A673 (cell line): ENCODE measurements at regions not wholly inside any gene's neighbourhood (a gene's known extent, or its start where the extent isn't known, plus 50 kb on each side); places are given as distances from the start of the nearest gene placed in this dataset.

Source experiments
- BruUV-seq: library from RNA; stranded (reverse); fragments of 400-500 nt; replicated peaks from 2 replicates; lab custom pipeline; 2021; lab: Mats Ljungman, UMichigan
- CTCF ChIA-PET: fragments of 300-600 bp; sonication (Branson Sonifier 250); formaldehyde crosslinking; loops from one replicate; lab custom pipeline; 2022; ENCODE audit warnings: antibody characterized with exemption; lab: Charles Lee
- POLR2A ChIA-PET: fragments of 300-600 bp; sonication (Branson Sonifier 250); formaldehyde crosslinking; loops from one replicate; lab custom pipeline; 2022; ENCODE audit warnings: antibody characterized with exemption; ENCODE audit not compliant: low non-redundant PET; lab: Charles Lee
- DNase-seq: peaks from one replicate; pipeline ENCODE4 v3.0.0-alpha.2; 2015; ENCODE audit warnings: low spot score
- H3K27ac ChIP-seq: fragments of 200-600 bp; sonication (generic); 2 replicates; pipeline ENCODE4 v1.5.1; 2016; ENCODE audit warnings: mixed run types, low read depth, mild to moderate bottlenecking, mixed read lengths, antibody characterized with exemption, low read length; ENCODE audit not compliant: poor library complexity, severe bottlenecking
- H3K27me3 ChIP-seq: fragments of 200-600 bp; sonication (generic); replicated peaks from 2 replicates; pipeline ENCODE4 v1.6.1; 2017; ENCODE audit warnings: mixed run types, low read depth, mild to moderate bottlenecking, mixed read lengths, antibody characterized with exemption, low read length; ENCODE audit not compliant: insufficient read depth, poor library complexity
- H3K36me3 ChIP-seq: fragments of 200-600 bp; sonication (generic); 2 replicates; pipeline ENCODE4 v1.6.1; 2016; ENCODE audit warnings: mixed run types, mild to moderate bottlenecking, mixed read lengths, antibody characterized with exemption, low read length; ENCODE audit not compliant: insufficient read depth, poor library complexity, severe bottlenecking
- H3K4me1 ChIP-seq: fragments of 200-600 bp; sonication (generic); 2 replicates; pipeline ENCODE4 v1.6.1; 2017; ENCODE audit warnings: mixed run types, mild to moderate bottlenecking, mixed read lengths, antibody characterized with exemption, low read length; ENCODE audit not compliant: insufficient read depth, poor library complexity, severe bottlenecking
- H3K4me3 ChIP-seq: fragments of 200-600 bp; sonication (generic); 2 replicates; pipeline ENCODE4 v1.5.1; 2016; ENCODE audit warnings: low read depth, mixed run types, mild to moderate bottlenecking, mixed read lengths, low read length; ENCODE audit not compliant: poor library complexity, severe bottlenecking
- H3K9me3 ChIP-seq: fragments of 200-600 bp; sonication (generic); 2 replicates; pipeline ENCODE4 v1.6.1; 2016; ENCODE audit warnings: mixed run types, low read depth, mild to moderate bottlenecking, mixed read lengths, antibody characterized with exemption, low read length; ENCODE audit not compliant: poor library complexity, severe bottlenecking
- CTCF ChIP-seq: fragments of 300-800, 200-600 bp; sonication (generic); conservative IDR thresholded peaks from 2 replicates; pipeline ENCODE4 v1.5.1; 2017; ENCODE audit warnings: low read depth, mild to moderate bottlenecking, antibody characterized with exemption, low read length, moderate library complexity, mixed read lengths
- EZH2 ChIP-seq: fragments of 200-600 bp; sonication (generic); IDR thresholded peaks from 2 replicates; pipeline ENCODE4 v1.6.1; 2017; ENCODE audit warnings: borderline replicate concordance, low read depth, mild to moderate bottlenecking, mixed read lengths, antibody characterized with exemption, low read length; ENCODE audit not compliant: poor library complexity, severe bottlenecking
- intact Hi-C: fragments of 100-400 bp; cut with micrococcal nuclease; formaldehyde crosslinking; loops from one replicate; pipeline ENCODE4 v1.10.0; 2022; ENCODE audit not compliant: unreplicated experiment

DNA sequence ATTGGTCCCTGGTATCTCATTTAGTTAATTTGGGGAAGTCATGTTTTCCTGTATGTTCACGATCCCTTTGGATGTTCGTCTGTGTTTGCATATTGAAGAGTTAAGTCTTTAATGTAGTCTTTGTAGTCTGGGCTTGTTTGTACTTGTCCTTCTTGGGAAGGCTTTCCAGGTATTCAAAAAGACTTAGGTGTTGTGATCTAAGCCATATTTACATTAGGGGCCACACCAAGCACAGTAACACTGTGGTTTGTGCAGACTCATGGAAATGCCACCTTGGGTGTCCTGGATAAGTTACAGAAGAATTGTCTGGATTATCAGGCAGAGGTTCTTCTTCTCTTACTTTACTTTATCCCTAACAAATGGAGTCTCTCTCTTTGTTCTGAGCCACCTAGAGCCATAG lies 380.3 kb downstream of the CCER1 start:
- intact Hi-C loops, result no loop called here
- no peak for DNase-seq
- Histone ChIP-seq H3K4me1 (no peaks in the 10 kb centered on the region), H3K4me3 (no peak overlapping the region), H3K27me3 (no peaks in the 10 kb centered on the region), H3K27ac (no peak overlapping the region), H3K9me3 (no peaks in the 10 kb centered on the region), H3K36me3 (no peaks in the 10 kb centered on the region)
- BruUV-seq, result no TSS peak
- ChIA-PET POLR2A (no interaction called here), CTCF (no interaction called here)
- TF ChIP-seq EZH2 (no peak), CTCF (no peak)

DNA sequence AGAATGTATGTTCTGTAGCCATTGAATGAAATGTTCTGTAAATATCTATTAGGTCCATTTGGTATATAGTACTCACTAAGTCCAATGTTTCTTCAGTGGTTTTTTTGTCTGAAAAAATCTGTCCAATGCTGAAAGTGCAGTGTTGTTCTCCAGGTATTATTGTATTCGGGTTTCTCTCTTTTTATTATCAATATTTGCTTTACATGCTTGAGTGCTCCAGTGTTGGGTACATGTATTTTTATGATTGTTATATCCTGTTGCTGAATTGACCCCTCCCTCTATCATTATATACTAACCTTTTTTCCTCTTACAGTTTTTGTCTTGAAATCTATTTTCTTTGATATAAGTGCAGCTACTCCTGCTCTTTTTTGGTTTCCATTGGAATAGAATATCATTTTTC lies 382.2 kb downstream of the CCER1 start:
- ChIA-PET CTCF (no interaction called here), POLR2A (no interaction called here)
- no peaks in the 10 kb centered on the region for H3K4me1 ChIP-seq
- H3K4me3 ChIP-seq, result no peak overlapping the region
- no TSS peak for BruUV-seq
- H3K36me3 ChIP-seq, result no peaks in the 10 kb centered on the region
- no peak overlapping the region for H3K27ac ChIP-seq
- no peak for DNase-seq
- TF ChIP-seq EZH2 (no peak), CTCF (no peak)
- intact Hi-C loops, result no loop called here
- no peaks in the 10 kb centered on the region for H3K27me3 ChIP-seq
- H3K9me3 ChIP-seq, result no peaks in the 10 kb centered on the region

DNA sequence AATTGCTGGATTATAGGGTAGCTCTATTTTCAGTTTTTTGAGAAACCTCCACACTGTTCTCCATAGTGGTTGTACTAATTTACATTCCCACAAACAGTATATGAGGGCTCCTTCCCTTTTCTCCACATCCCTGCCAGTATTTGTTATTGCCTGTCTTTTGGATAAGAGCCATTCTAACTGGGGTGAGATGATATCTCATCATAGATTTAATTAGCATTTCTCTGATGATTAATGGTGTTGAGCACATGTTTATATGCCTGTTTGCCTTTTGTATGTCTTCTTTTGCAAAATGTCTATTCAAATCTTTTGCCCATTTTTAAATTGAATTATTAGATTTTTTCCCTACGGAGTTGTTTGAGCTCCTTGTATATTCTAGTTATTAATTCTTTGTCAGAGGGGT lies 385.3 kb downstream of the CCER1 start:
- H3K9me3 ChIP-seq, result peaks cover 10% of the 10 kb centered on the region
- intact Hi-C loops, result no loop called here
- no peaks in the 10 kb centered on the region for H3K27me3 ChIP-seq
- POLR2A ChIA-PET, result no interaction called here
- no peak overlapping the region for H3K4me3 ChIP-seq
- TF ChIP-seq CTCF, result no peak
- no peak for TF ChIP-seq EZH2
- no peaks in the 10 kb centered on the region for H3K36me3 ChIP-seq
- H3K4me1 ChIP-seq, result no peaks in the 10 kb centered on the region
- no peak for DNase-seq
- BruUV-seq, result no TSS peak
- no peak overlapping the region for H3K27ac ChIP-seq
- CTCF ChIA-PET, result no interaction called here
